ENCODE measurements at regions not wholly inside any gene's neighbourhood (a gene's known extent, or its start where the extent isn't known, plus 50 kb on each side); places are given as distances from the start of the nearest gene placed in this dataset.

DNA sequence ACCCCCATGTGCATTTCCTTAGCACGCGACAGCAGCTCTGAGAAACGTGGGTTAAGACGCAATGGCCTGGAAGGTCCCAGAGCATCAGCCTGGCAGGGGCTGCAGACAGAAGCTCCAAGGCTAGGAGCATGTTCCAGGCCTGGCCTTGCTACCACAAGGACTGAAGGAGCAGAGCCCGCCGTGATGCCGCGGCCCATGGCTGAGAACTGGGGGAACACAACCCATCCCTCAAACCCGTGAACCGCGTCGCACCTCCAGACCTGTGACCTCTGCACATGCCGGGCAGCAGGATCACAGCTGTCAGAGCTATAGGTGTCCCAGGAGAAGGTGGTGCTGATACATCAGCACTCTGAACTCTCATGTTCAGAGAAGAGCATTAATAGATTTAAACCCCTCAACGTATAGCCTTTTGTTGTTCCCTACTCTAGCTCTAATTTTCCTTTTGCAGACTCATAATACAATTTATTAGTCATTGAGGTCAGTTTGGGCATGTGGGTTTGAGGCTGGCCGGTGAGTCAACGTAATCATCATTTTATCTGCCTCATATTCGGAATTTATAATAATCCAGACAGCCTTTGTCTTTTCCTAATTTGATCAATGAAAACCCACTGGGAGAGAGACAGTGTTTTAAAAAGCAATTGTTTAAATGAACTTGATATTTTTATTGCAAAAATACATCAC is 222.5 kb upstream of the TCERG1L start:
- Histone ChIP-seq H3K27me3 (ENCODE audit: control insufficient read depth, insufficient read depth, low read length) (no peaks in the 10 kb centered on the region), H3K36me3 (replicated peaks; ENCODE audit: control insufficient read depth, insufficient read depth, low read length) (no peaks in the 10 kb centered on the region), H3K4me3 (ENCODE audit: insufficient read depth, low read depth, low read length) (no peak overlapping the region)
- no peak for DNase-seq

- no peaks in the 10 kb centered on the region for H3K36me3 ChIP-seq (replicated peaks; ENCODE audit: control insufficient read depth, insufficient read depth, low read length)
- DNase-seq, result no peak
- no peak overlapping the region for H3K4me3 ChIP-seq (ENCODE audit: insufficient read depth, low read depth, low read length)
- H3K27me3 ChIP-seq (ENCODE audit: control insufficient read depth, insufficient read depth, low read length), result no peaks in the 10 kb centered on the region
Observed at GRCh38 chr10:131534836-131535235, 223.3 kb upstream of the TCERG1L start.

GRCh38 chr10:131536676-131537075 is 225.2 kb upstream of the TCERG1L start:
- Histone ChIP-seq H3K4me3 (ENCODE audit: insufficient read depth, low read depth, low read length) (no peak overlapping the region), H3K27me3 (ENCODE audit: control insufficient read depth, insufficient read depth, low read length) (no peaks in the 10 kb centered on the region), H3K36me3 (replicated peaks; ENCODE audit: control insufficient read depth, insufficient read depth, low read length) (no peaks in the 10 kb centered on the region)
- DNase-seq, result no peak

- DNase-seq, result no peak
- Histone ChIP-seq H3K27me3 (ENCODE audit: control insufficient read depth, insufficient read depth, low read length) (no peaks in the 10 kb centered on the region), H3K4me3 (ENCODE audit: insufficient read depth, low read depth, low read length) (no peak overlapping the region), H3K36me3 (replicated peaks; ENCODE audit: control insufficient read depth, insufficient read depth, low read length) (no peaks in the 10 kb centered on the region)
Observed at GRCh38 chr10:131537281-131537680, 225.8 kb upstream of the TCERG1L start.

DNA sequence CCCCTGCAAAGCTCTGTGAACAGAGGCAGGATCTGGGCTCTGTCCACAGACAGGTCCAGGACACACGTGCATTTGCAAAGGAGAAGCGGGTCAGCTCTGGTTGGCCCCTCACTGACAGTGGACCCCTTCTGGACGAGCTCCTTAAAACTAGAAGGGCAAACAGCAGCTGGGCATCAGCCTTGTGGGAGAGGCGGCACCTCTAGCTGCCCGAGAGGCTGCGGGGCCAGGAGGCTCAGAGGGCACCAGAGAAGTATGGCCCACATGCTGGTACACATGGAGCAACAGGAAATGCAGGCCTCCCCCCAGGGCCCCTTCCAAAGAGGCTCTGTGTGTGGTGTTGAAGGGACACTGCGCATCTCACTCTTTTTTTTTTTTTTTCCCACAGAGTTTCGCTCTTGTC is 233.0 kb upstream of the TCERG1L start:
- no peak overlapping the region for H3K4me3 ChIP-seq (ENCODE audit: insufficient read depth, low read depth, low read length)
- H3K36me3 ChIP-seq (replicated peaks; ENCODE audit: control insufficient read depth, insufficient read depth, low read length), result no peaks in the 10 kb centered on the region

DNA sequence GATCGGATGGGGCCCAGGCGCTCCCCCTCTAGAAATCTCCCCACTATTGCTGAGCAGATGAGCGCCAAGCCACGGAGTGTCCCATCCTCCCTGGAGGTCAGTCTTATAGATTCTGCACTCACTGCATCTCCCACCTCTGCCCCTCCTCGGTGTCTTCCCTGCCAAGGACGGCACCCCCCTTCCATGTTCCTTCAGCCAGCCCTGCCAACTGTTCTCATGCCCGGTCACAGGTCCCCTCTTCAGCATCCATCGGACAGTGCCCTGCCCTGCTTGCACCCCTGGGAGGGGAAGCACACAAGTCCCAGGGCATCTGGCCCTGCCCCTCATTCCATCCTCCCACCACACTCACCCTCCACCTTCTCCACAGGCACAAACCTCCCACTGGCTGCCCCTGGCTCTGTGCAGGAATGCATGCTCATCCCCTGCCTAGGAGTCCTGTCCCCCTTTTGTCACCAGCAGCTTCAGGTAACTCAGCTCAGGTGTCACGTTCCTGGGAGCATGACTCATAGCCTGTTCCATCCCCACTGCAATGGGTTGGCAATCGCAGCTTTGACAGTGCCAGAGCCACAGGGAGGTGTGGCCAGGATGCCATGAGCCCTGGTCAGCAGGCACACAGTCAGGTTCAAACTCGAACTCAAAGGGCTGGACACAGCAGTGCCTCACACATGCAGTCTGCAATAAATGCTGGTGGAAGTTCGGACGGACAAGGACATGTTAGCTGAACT is 234.7 kb upstream of the TCERG1L start:
- DNase-seq, result no peak

More for the DNA sequence above, 233.0 kb upstream of the TCERG1L start:
- H3K27me3 ChIP-seq (ENCODE audit: control insufficient read depth, insufficient read depth, low read length), result no peaks in the 10 kb centered on the region
- no peak for DNase-seq

GRCh38 chr10:131547129-131547799 is 235.7 kb upstream of the TCERG1L start:
- DNase-seq, result no peak
- H3K4me3 ChIP-seq (ENCODE audit: insufficient read depth, low read depth, low read length), result no peak overlapping the region
- no peaks in the 10 kb centered on the region for H3K36me3 ChIP-seq (replicated peaks; ENCODE audit: control insufficient read depth, insufficient read depth, low read length)
- no peaks in the 10 kb centered on the region for H3K27me3 ChIP-seq (ENCODE audit: control insufficient read depth, insufficient read depth, low read length)

More for the DNA sequence above, 234.7 kb upstream of the TCERG1L start:
- Histone ChIP-seq H3K27me3 (ENCODE audit: control insufficient read depth, insufficient read depth, low read length) (no peaks in the 10 kb centered on the region), H3K4me3 (ENCODE audit: insufficient read depth, low read depth, low read length) (no peak overlapping the region), H3K36me3 (replicated peaks; ENCODE audit: control insufficient read depth, insufficient read depth, low read length) (no peaks in the 10 kb centered on the region)

DNA sequence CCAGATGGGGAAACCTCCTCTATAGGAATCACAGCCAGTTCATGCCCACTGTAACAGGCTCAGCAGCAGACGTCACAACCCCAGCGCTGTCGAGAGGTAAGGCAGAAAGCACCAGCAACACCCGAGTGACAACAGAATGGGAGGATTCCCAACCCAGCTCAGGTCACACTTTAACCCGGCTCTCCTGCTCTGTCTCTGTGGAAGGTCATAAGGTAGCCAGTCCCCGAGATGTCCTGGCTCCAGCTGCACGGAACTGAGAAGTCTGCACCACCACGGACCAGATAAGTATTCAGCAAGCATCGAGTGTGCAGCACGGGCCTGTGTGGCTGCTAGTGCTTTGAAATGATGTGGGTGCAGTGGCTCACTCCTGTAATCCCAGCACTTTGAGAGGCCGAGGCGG is 236.7 kb upstream of the TCERG1L start:
- no peak for DNase-seq
- Histone ChIP-seq H3K36me3 (replicated peaks; ENCODE audit: control insufficient read depth, insufficient read depth, low read length) (no peaks in the 10 kb centered on the region), H3K4me3 (ENCODE audit: insufficient read depth, low read depth, low read length) (no peak overlapping the region), H3K27me3 (ENCODE audit: control insufficient read depth, insufficient read depth, low read length) (no peaks in the 10 kb centered on the region)

- DNase-seq, result no peak
- Histone ChIP-seq H3K36me3 (replicated peaks; ENCODE audit: control insufficient read depth, insufficient read depth, low read length) (no peaks in the 10 kb centered on the region), H3K27me3 (ENCODE audit: control insufficient read depth, insufficient read depth, low read length) (no peaks in the 10 kb centered on the region), H3K4me3 (ENCODE audit: insufficient read depth, low read depth, low read length) (no peak overlapping the region)
Observed at GRCh38 chr10:131549116-131549515, 237.6 kb upstream of the TCERG1L start.

- Histone ChIP-seq H3K36me3 (replicated peaks; ENCODE audit: control insufficient read depth, insufficient read depth, low read length) (no peaks in the 10 kb centered on the region), H3K4me3 (ENCODE audit: insufficient read depth, low read depth, low read length) (no peak overlapping the region), H3K27me3 (ENCODE audit: control insufficient read depth, insufficient read depth, low read length) (no peaks in the 10 kb centered on the region)
- DNase-seq, result no peak
Observed at GRCh38 chr10:131553121-131553520, 241.6 kb upstream of the TCERG1L start.

GRCh38 chr10:131553581-131553980 is 242.1 kb upstream of the TCERG1L start:
- H3K27me3 ChIP-seq (ENCODE audit: control insufficient read depth, insufficient read depth, low read length), result no peaks in the 10 kb centered on the region
- H3K36me3 ChIP-seq (replicated peaks; ENCODE audit: control insufficient read depth, insufficient read depth, low read length), result no peaks in the 10 kb centered on the region
- no peak for DNase-seq

GRCh38 chr10:131554821-131555220 is 243.3 kb upstream of the TCERG1L start:
- no peak for DNase-seq
- H3K4me3 ChIP-seq (ENCODE audit: insufficient read depth, low read depth, low read length), result no peak overlapping the region

More at GRCh38 chr10:131553581-131553980, 242.1 kb upstream of the TCERG1L start:
- H3K4me3 ChIP-seq (ENCODE audit: insufficient read depth, low read depth, low read length), result no peak overlapping the region

DNA sequence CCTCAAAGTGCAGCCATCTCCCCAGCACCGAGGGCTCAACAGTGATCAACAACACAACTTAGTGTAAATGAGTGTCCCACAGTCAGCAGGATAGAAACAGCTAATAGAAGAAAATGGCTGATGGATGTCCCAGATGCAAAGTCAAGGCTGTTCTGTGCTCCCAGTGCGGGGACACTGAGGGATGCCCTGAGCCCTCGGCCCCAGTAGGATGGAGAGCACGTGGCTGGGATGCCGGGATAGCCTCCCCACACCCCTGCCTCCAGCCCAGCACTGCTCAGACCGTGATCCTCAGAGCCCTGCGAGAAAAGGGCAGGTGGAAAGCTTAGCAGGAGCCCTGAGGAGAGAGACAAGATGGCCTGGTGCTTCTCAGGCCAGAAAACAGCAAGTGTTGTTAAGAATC is 243.9 kb upstream of the TCERG1L start:
- Histone ChIP-seq H3K27me3 (ENCODE audit: control insufficient read depth, insufficient read depth, low read length) (no peaks in the 10 kb centered on the region), H3K4me3 (ENCODE audit: insufficient read depth, low read depth, low read length) (no peak overlapping the region), H3K36me3 (replicated peaks; ENCODE audit: control insufficient read depth, insufficient read depth, low read length) (no peaks in the 10 kb centered on the region)
- DNase-seq, result no peak

More at GRCh38 chr10:131554821-131555220, 243.3 kb upstream of the TCERG1L start:
- H3K27me3 ChIP-seq (ENCODE audit: control insufficient read depth, insufficient read depth, low read length), result no peaks in the 10 kb centered on the region
- no peaks in the 10 kb centered on the region for H3K36me3 ChIP-seq (replicated peaks; ENCODE audit: control insufficient read depth, insufficient read depth, low read length)

DNA sequence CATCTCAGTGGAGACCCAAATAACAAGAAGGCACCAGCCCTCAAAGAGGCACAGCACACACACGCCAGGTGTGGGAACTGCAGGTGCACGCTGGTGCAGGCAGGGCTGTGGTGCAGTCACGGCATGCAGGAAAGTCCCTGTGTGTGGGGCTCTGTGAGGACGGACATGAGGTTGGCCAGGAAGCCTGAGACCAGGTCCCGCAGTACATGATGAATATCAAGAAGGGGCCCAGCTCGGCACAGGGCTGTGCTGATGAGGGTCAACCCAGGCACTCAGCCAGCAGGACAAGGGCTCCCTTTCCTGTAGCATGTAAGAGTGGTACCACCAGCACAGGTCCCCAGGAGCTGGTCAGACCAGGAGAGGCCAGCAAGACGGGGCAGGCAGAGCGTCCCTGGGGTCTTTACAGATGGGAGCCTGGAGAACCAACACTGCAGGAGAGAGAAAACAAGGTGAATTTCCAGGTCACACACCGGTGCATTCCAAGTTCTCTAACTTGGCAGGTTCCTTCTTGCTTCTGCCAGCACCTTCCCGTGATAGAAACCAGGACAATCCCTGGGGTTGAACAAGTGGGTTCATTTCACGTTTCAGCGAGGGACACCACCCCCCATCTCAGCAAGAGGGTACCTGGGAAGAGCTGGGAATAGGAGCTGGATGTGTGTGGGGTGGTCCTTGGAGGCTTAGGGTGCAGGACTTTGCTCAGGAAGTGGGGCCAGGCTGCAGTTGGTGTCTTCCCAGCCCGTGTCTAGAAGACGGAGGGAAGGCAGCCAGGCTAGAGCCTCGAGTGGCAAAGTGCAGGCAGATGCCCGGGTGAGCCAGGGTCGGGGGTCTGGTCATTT is 244.8 kb upstream of the TCERG1L start:
- Histone ChIP-seq H3K27me3 (ENCODE audit: control insufficient read depth, insufficient read depth, low read length) (no peaks in the 10 kb centered on the region), H3K4me3 (ENCODE audit: insufficient read depth, low read depth, low read length) (no peak overlapping the region), H3K36me3 (replicated peaks; ENCODE audit: control insufficient read depth, insufficient read depth, low read length) (no peaks in the 10 kb centered on the region)
- DNase-seq, result no peak
